Psoas muscle (tissue), 7 donors: ENCODE measurements at regions not wholly inside any gene's neighbourhood (a gene's known extent, or its start where the extent isn't known, plus 50 kb on each side); places are given as distances from the start of the nearest gene placed in this dataset.

Source experiments
- ATAC-seq, 4 donors: fragments of 200-7000 bp; cut with Tn5 transposase; one replicate each; pipeline ENCODE4 v1.9.1; 2020; ENCODE audit warnings: moderate library complexity in 3 of 4, mild to moderate bottlenecking in 2 of 4
- DNase-seq, 2 donors: peaks; one replicate each; pipeline ENCODE4 v3.0.0-alpha.2; 2020
- H3K27ac ChIP-seq: fragments of 200-600 bp; one replicate; pipeline ENCODE4 v1.8.0; 2022
- H3K27me3 ChIP-seq, 3 donors: fragments of 200-600 bp in 1 of 3; one replicate each; pipeline versions ENCODE4 v1.6.1 to v1.8.0; 2013 to 2022; ENCODE audit warnings: low read length in 2 of 3, mild to moderate bottlenecking in 2 of 3, moderate library complexity in 1 of 3; ENCODE audit not compliant: insufficient read depth in 3 of 3
- H3K36me3 ChIP-seq, 2 donors: fragments of 200-600 bp in 1 of 2; one replicate each; pipeline versions ENCODE4 v1.6.1 to v1.8.0; 2013 to 2022; ENCODE audit warnings: low read depth in 1 of 2, mild to moderate bottlenecking in 1 of 2, moderate library complexity in 1 of 2; ENCODE audit not compliant: insufficient read depth in 1 of 2
- H3K4me1 ChIP-seq: fragments of 200-600 bp; one replicate; pipeline ENCODE4 v1.8.0; 2022
- H3K4me3 ChIP-seq: fragments of 200-600 bp; one replicate; pipeline ENCODE4 v1.8.0; 2022; ENCODE audit warnings: mild to moderate bottlenecking
- H3K9me3 ChIP-seq: fragments of 200-600 bp; one replicate; pipeline ENCODE4 v1.8.0; 2022
- WGBS, 3 donors: extraction: QIAGEN DNeasy Blood & Tissue Kit; methylation state at CpG; one replicate each; pipeline versions ENCODE4 v1.1.6 to v1.1.7; 2013; 5-methylcytosine and 5-hydroxymethylcytosine counted together
- intact Hi-C, 2 donors: fragments of 100-400 bp; cut with DNase I; formaldehyde crosslinking; loops; one replicate each; pipeline versions ENCODE4 v1.11.0 to v1.14.2; 2022
- TF ChIP-seq, protein P1 (sequence below): fragments of 200-600 bp; IDR thresholded peaks from one replicate; pipeline ENCODE4 v1.8.0; 2022; ENCODE audit warnings: antibody characterized with exemption
- donor health status: healthy with polysubstance abuse.
- donor health status: DM: no; HTN: no; CAD: no; lungs with moderate emphysema.
- donor health status: Bipolar disorder and iron deficiency.
- donor health status: healthy.
- donor health status: DM: yes; HTN: yes; CAD: no.
- donor health status: DM: no; HTN: no; CAD: no.
- donor health status: DM: yes; HTN: yes; CAD: no.

GRCh38 chr2:181218401-181218821 lies 238.0 kb downstream of the UBE2E3 start:
- WGBS, 3 donors, result 69 to 76% (median 75%) methylated on average over 3 of the region's 3 CpGs
- H3K27me3 ChIP-seq, result no peaks in the 10 kb centered on the region
- H3K4me1 ChIP-seq, result no peaks in the 10 kb centered on the region
- H3K4me3 ChIP-seq, result no peak overlapping the region
- H3K27ac ChIP-seq, result no peak overlapping the region
- DNase-seq, result no peak
- intact Hi-C loops, result no loop called here
- TF ChIP-seq, protein P1, sequence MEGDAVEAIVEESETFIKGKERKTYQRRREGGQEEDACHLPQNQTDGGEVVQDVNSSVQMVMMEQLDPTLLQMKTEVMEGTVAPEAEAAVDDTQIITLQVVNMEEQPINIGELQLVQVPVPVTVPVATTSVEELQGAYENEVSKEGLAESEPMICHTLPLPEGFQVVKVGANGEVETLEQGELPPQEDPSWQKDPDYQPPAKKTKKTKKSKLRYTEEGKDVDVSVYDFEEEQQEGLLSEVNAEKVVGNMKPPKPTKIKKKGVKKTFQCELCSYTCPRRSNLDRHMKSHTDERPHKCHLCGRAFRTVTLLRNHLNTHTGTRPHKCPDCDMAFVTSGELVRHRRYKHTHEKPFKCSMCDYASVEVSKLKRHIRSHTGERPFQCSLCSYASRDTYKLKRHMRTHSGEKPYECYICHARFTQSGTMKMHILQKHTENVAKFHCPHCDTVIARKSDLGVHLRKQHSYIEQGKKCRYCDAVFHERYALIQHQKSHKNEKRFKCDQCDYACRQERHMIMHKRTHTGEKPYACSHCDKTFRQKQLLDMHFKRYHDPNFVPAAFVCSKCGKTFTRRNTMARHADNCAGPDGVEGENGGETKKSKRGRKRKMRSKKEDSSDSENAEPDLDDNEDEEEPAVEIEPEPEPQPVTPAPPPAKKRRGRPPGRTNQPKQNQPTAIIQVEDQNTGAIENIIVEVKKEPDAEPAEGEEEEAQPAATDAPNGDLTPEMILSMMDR, result no peak
- ATAC-seq, result no peak
- H3K36me3 ChIP-seq, result no peaks in the 10 kb centered on the region
- no peaks in the 10 kb centered on the region for H3K9me3 ChIP-seq

DNA sequence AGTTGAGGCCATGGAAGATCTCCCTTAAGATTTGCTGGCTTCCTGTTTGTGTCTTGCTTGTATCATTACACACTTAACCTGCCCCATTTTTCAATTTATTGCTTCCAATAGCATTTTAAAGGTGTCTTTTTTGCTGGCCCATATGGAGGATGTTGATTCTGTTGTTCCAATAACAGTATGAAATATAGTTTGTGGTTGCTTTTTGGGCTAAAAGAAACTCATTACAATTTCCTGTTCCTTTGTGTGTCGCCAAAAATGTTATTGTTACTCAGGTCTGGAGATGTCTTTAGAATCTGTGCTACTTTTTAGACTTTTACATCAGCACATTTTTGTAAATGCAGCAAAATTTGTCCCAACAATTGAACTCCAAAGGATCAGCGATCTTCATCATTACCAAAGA lies 234.0 kb upstream of the ITGA4 start:
- Histone ChIP-seq H3K4me3 (no peak overlapping the region), H3K36me3 (no peaks in the 10 kb centered on the region), H3K27me3 (no peaks in the 10 kb centered on the region), H3K9me3 (no peaks in the 10 kb centered on the region), H3K27ac (no peak overlapping the region), H3K4me1 (no peaks in the 10 kb centered on the region)
- ATAC-seq (no peak), DNase-seq (no peak)
- TF ChIP-seq, protein P1, result no peak
- 68 to 72% (median 70%) methylated on average over 2 of the region's 2 CpGs for WGBS, 3 donors
- intact Hi-C loops, result no loop called here

GRCh38 chr2:181224866-181225265 lies 232.3 kb upstream of the ITGA4 start:
- ATAC-seq (no peak), DNase-seq (no peak)
- intact Hi-C loops, result no loop called here
- Histone ChIP-seq H3K4me3 (no peak overlapping the region), H3K27ac (no peak overlapping the region), H3K27me3 (no peaks in the 10 kb centered on the region), H3K36me3 (no peaks in the 10 kb centered on the region), H3K4me1 (no peaks in the 10 kb centered on the region), H3K9me3 (no peaks in the 10 kb centered on the region)
- TF ChIP-seq, protein P1, result no peak
- WGBS, 3 donors, result 83 to 94% (median 88%) methylated on average over 3 of the region's 3 CpGs

GRCh38 chr2:181228661-181229060 lies 228.5 kb upstream of the ITGA4 start:
- Histone ChIP-seq H3K27ac (no peak overlapping the region), H3K4me1 (no peaks in the 10 kb centered on the region), H3K27me3 (no peaks in the 10 kb centered on the region), H3K36me3 (no peaks in the 10 kb centered on the region), H3K4me3 (no peak overlapping the region), H3K9me3 (no peaks in the 10 kb centered on the region)
- DNase-seq (no peak), ATAC-seq (no peak)
- TF ChIP-seq, protein P1, result no peak
- intact Hi-C loops, result no loop called here
- 83 to 94% (median 92%) methylated on average over 1 of the region's 1 CpG for WGBS, 3 donors

- no peak for DNase-seq
- intact Hi-C loops, result no loop called here
- 87 to 100% (median 98%) methylated on average over 1 of the region's 1 CpG for WGBS, 3 donors
- Histone ChIP-seq H3K27me3 (no peaks in the 10 kb centered on the region), H3K9me3 (no peaks in the 10 kb centered on the region), H3K4me3 (no peak overlapping the region), H3K36me3 (no peaks in the 10 kb centered on the region), H3K4me1 (no peaks in the 10 kb centered on the region), H3K27ac (no peak overlapping the region)
- TF ChIP-seq, protein P1, result no peak
- ATAC-seq, result no peak
Observed at GRCh38 chr2:181231151-181231550, 226.0 kb upstream of the ITGA4 start.
